Right lobe of liver (tissue), 4 donors: ENCODE measurements at regions not wholly inside any gene's neighbourhood (a gene's known extent, or its start where the extent isn't known, plus 50 kb on each side); places are given as distances from the start of the nearest gene placed in this dataset.

Experiments used
- POLR2A ChIP-seq: fragments of 450-650 bp; IDR thresholded peaks from one replicate; pipeline ENCODE4 v1.6.1; 2017; ENCODE audit warnings: antibody characterized with exemption, mild to moderate bottlenecking
- TF ChIP-seq, protein P1 (sequence below), 4 donors: fragments of 200-600 bp in 3 of 4; fragments of 450-650 bp in 1 of 4; IDR thresholded peaks; one replicate each; pipeline versions ENCODE4 v1.5.1 to v1.8.0; 2016 to 2022; ENCODE audit warnings: antibody characterized with exemption in 4 of 4, mild to moderate bottlenecking in 2 of 4
- donor health status: DM: no; HTN: no; CAD: no.
- donor health status: DM: no; HTN: no; CAD: no.
- donor health status: DM: no; HTN: yes; CAD: no.

DNA sequence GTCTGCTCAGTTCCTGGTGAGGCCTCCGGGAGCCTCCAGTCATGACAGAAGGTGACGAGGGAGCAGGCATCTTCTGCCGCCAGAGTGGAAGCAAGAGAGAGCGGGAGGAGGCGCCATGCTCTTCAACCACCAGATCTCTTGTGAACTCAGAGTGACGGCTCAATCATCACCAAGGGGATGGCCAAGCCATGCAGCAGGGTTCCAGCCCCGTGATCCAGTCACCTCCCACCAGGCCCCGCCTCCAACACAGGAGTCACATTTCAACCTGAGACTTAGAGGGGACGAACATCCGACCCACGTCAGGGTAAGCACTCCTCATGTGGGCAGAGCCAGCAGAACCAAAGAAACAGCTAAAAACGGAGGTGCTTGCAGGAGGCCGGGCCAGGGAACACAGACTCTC, 1470.5 kb downstream of the BRD1 start:
- TF ChIP-seq, protein P1, sequence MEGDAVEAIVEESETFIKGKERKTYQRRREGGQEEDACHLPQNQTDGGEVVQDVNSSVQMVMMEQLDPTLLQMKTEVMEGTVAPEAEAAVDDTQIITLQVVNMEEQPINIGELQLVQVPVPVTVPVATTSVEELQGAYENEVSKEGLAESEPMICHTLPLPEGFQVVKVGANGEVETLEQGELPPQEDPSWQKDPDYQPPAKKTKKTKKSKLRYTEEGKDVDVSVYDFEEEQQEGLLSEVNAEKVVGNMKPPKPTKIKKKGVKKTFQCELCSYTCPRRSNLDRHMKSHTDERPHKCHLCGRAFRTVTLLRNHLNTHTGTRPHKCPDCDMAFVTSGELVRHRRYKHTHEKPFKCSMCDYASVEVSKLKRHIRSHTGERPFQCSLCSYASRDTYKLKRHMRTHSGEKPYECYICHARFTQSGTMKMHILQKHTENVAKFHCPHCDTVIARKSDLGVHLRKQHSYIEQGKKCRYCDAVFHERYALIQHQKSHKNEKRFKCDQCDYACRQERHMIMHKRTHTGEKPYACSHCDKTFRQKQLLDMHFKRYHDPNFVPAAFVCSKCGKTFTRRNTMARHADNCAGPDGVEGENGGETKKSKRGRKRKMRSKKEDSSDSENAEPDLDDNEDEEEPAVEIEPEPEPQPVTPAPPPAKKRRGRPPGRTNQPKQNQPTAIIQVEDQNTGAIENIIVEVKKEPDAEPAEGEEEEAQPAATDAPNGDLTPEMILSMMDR (IDR thresholded peaks at IDR 0.05), result no peak
- no peak for TF ChIP-seq POLR2A
